HG03457 (cell line): ENCODE measurements at regions not wholly inside any gene's neighbourhood (a gene's known extent, or its start where the extent isn't known, plus 50 kb on each side); places are given as distances from the start of the nearest gene placed in this dataset.
"Not testable (repeated sequence)": the region's sequence is repeated elsewhere in the genome, so short reads cannot be mapped to it uniquely, and the experiment has no call there.

Experiments used
- ATAC-seq: cut with Tn5 transposase; IDR thresholded peaks from one replicate; pipeline ENCODE4 v1.9.1; 2021; ENCODE audit warnings: moderate number of reproducible peaks; ENCODE audit not compliant: unreplicated experiment

GRCh38 chr3:104165866-104166265 lies 1200.8 kb upstream of the ALCAM start:
- no peak for ATAC-seq

- no peak for ATAC-seq
Observed at GRCh38 chr3:104168386-104168785, 1198.3 kb upstream of the ALCAM start.

DNA sequence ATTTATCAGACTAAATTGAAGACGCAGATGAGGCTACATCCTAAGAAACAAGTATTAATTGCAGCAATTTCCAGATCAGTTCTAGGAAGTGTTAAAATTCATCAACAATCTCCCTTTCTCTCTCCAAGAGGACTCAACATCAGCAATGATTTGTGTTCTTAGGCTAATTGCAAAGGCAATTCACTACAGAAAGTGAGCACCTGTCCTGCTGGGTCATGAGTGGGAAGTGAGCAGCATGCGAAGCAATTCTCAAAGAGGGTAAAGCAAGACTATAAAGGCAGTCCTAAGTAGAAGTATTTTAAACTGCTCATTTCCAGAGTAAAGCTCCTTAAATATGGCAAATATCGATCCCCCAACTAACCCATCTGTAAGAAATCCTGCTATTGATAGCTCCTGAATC lies 1191.0 kb upstream of the ALCAM start:
- ATAC-seq, result no peak

GRCh38 chr3:104176706-104177105 lies 1190.0 kb upstream of the ALCAM start:
- ATAC-seq, result no peak

- ATAC-seq, result no peak
Observed at GRCh38 chr3:104178680-104179079, 1188.0 kb upstream of the ALCAM start.

DNA sequence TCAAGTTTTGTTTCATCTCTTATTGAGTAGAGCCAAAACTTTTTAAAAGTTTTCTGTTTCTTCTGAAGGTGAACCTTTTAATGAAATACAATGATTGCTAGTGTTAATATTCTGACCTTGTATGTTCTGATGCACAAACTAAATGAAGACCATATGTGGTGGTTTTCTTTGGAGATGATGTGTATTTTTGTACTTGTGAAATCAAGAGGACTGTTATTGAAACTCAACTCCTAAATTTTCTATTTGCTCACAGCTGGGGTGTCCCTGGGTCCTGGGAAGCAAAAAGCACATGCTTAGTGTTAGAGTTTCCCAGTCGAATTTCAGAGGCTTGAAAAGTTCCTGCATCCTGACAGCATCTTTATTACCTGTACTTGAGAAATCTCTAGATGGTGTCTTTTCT lies 1185.8 kb upstream of the ALCAM start:
- no peak for ATAC-seq

GRCh38 chr3:104190681-104191080 lies 1176.0 kb upstream of the ALCAM start:
- ATAC-seq, result no peak

GRCh38 chr3:104198131-104198530 lies 1168.6 kb upstream of the ALCAM start:
- ATAC-seq, result no peak

DNA sequence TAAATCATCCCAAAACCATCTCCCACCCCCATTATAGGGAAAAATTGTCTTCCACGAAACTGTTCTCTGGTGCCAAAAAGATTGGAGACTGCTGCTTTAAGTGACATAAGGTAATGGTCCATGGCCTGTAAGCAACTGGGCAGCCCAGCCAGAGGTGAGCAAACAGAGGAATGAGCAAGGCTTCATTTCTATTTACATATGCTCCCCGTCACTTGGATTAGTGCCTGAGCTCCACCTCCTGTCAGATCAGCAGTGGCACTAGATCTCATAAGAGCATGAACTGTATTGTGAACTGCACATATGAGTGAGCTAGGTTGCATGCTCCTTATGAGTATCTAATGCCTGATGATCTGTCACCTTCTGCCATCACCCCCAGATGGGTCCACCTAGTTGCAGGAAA lies 1159.8 kb upstream of the ALCAM start:
- ATAC-seq, result no peak

DNA sequence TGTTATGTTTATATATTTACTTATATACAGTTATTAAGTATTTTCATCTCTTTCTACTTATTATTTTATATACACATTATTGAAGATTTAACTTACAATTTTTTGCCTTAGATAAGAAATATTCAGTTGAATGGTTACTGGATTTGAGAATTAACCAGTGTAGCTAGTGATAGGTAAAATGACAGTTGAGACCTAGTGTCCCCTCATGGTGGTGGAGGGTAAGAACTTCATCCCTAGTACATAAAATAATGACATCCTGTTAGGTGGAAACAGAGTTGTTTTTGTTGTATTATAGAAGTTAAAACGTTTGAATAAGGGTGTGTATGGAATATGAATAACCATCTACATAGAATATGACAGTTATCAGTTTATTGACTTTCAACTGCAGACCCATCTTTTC lies 1152.4 kb upstream of the ALCAM start:
- no peak for ATAC-seq

- no peak for ATAC-seq
Observed at GRCh38 chr3:104214937-104215336, 1151.8 kb upstream of the ALCAM start.

GRCh38 chr3:104219046-104219445 lies 1147.7 kb upstream of the ALCAM start:
- not testable (repeated sequence) for ATAC-seq

DNA sequence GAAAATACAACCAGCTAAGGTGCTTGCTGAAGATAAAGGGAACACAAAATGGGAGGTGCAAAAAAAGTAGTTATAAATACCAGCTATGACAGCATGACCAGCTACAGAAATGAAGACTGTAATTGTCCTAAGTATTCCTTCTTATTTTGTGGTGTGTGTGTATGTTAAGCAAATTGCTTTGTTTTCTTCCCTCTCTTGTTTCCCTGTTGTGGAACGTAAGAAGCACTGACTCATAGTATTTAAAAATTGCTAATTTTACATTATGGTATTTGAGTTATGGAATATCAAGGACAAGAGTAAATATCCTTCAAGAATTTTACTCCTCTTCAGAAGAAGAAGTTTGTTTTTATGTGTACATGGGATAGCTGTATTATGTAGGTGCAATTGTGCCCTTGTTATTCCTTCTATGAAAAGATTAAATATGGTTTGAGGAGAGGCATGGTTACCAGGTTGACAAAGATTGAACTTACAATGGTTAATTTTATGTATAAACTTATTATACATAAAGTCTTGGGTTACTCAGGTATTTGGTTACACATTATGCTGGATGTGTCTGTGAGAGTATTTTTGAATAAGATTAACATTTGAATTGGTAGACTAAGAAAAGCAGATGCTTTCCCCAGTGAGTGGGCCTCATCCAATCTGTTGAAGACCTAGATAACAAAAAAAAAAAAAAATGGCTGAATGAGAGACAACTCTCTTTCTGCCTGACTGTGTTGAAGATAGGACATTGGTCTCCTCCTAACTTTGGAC lies 1132.1 kb upstream of the ALCAM start:
- ATAC-seq, result no peak

DNA sequence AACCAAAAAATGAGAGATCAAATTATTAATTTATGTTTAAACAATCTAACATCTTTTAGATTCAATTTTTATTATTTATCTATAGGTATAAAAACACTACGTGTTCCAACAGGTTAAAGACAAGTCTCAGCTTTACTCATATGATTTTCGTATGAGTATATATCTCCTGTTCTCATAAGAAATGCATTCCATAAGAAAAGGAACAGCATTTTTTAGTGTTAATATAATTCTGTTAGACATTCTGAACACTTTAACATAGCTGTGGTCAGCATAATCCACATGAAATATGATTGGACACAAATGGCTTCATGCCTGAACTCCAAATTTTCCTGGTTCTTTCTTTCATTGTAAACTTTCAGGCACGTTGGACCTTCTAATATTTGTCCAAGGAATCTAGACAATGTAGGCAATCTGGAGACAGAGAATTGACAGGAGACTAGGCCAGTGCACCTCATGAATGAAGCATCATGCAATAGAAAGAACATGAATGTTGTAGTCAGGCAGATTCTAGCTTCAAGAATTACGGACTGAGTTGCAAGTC lies 1122.0 kb upstream of the ALCAM start:
- no peak for ATAC-seq

DNA sequence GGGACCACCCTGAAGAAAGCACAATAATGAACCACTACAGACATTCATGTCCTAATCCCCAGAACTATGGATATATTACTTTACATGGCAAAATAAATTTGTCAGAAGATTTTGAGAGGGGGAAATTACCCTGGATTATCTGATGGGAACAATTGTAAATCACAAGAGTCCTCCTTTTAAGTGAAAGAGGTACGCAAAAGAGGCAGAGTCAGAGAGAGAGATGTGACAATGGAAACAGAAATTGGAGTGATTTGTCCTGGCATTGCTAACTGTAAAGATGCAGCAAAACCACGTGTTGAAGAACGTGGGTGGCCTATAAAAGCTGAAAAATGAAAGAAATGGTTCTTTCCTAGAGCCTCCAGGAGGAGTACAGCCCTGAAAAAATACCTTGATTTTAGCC lies 1121.4 kb upstream of the ALCAM start:
- no peak for ATAC-seq

- ATAC-seq, result no peak
Observed at GRCh38 chr3:104245981-104246380, 1120.7 kb upstream of the ALCAM start.

GRCh38 chr3:104257486-104257885 lies 1109.2 kb upstream of the ALCAM start:
- no peak for ATAC-seq

DNA sequence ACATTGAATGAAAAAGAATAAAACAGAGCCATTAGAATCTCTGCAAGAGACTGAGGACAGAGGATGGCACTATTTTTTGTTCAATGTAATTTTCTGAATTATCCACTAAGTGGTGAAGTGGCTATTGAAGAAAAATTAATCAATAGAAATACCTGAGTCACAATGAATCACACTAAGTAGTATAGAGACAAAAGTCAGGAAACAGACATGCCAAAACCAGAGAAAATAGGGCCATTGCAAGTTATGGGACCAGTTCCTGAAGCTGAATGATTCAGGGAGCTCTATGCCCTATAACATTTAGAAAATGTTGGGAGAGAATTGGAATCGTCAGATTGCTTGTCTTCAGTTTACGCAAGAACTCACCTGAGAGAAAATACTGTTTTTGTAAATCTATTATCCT lies 1103.2 kb upstream of the ALCAM start:
- ATAC-seq, result no peak

DNA sequence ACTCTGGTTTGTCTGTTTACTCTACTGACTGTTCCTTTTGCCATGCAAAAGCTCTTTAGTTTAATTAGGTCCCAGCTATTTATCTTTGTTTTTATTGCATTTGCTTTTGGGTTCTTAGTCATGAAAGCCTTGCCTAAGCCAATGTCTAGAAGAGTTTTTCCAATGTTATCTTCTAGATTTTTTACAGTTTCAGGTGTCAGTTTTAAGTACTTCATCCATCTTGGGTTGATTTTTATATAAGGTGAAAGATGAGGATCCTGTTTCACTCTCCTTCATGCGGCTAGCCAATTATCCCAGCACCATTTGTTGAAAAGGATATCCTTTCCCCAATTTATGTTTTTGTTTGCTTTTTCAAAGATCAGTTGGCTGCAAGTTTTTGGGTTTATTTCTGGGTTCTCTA lies 1100.5 kb upstream of the ALCAM start:
- not testable (repeated sequence) for ATAC-seq

DNA sequence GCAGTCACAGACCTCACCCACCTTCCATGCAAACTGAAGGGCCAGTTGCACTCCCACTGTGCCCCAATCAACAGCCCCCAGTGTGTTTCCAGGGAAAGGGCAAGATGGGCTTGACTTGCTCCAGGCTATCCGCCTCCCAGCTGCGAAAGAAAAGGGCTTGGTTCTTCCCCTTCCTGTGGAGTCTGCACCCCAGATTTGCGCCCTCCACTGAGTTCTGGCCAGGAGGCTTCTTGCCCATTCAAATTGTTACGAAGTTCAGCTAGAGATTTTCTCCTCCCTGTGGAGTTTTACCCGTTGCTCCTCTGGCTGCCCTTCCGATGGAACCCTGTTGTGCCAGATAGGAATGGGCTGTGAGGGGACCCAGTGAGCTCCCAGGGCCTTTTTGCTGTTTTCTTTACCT lies 1096.9 kb upstream of the ALCAM start:
- ATAC-seq, result no peak

DNA sequence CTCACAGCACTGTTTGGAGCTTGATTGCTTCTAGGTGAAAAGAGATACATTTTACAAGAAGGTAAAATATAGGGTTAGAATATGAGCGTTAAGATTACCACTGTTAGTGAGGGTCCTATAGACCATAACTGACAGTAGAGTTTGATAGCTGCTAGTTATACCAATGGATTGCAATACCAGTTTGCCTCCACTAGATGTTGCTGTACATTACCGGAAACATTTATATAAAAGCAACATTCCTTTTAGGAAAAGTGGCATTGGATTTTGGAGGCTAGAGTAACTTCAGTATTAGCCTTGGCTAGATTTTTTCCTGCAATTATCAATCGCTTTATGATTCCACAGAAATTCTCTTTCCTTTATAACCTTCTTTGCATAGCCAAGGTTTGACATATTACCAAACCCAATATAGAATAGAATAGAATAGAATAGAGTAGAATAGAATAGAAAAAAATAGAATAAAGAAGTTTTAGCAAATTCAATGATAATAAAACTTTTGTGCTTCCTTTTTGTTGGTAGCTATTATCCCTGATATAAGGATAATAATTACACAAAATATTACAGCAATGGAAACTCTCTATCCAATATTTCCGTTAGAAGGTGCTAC lies 1093.6 kb upstream of the ALCAM start:
- ATAC-seq, result no peak

DNA sequence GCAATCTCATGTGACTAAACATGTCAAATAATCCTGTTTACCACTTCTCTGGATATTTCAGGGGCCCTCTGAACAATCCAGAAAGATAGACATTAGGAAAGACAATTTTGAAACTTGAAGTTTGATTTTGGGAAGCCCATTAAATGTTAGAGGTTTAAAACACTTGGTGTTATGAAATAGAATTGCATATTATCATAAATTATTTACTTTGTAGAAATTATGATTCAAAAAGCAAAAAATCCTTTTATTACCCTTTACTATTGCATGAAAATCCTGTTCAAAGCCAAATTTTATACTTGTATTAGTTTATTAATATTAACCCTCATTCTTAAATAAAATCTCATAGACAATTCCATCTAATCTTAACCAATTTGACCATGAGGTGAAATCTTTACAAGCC lies 1091.5 kb upstream of the ALCAM start:
- no peak for ATAC-seq

- ATAC-seq, result no peak
Observed at GRCh38 chr3:104279617-104280016, 1087.1 kb upstream of the ALCAM start.
